Endothelial cell of umbilical vein (primary cell): ENCODE measurements at regions not wholly inside any gene's neighbourhood (a gene's known extent, or its start where the extent isn't known, plus 50 kb on each side); places are given as distances from the start of the nearest gene placed in this dataset.

Source experiments
- BruUV-seq: library from RNA; stranded (reverse); fragments of 400-500 nt; replicated peaks from 2 replicates; lab custom pipeline; 2021; lab: Mats Ljungman, UMichigan
- CTCF ChIA-PET: fragments of 300-600, 350-600 bp; sonication (Branson Sonifier 250); formaldehyde crosslinking; loops from one replicate; lab custom pipeline; 2021; ENCODE audit warnings: antibody characterized with exemption, inconsistent platforms; lab: Charles Lee
- POLR2A ChIA-PET: fragments of 300-600, 350-600 bp; sonication (Branson Sonifier 250); formaldehyde crosslinking; loops from one replicate; lab custom pipeline; 2021; ENCODE audit warnings: antibody characterized with exemption, inconsistent platforms; lab: Charles Lee
- DNase-seq: peaks from one replicate; pipeline ENCODE4 v3.0.0-alpha.2; 2011; ENCODE audit warnings: low read depth, low spot score
- FAIRE-seq: peaks from 2 replicates; lab custom pipeline; 2011; peaks lifted over from hg19 to GRCh38; lab: Jason Lieb, UNC
- H2AFZ ChIP-seq: 2 replicates; pipeline ENCODE4 v1.6.0; 2012; ENCODE audit warnings: low read depth, low read length, control low read depth, inconsistent platforms
- H3K27ac ChIP-seq: 2 replicates; pipeline ENCODE4 v1.5.1; 2011; ENCODE audit warnings: low read depth, mild to moderate bottlenecking, control low read depth, low read length, moderate library complexity; ENCODE audit not compliant: insufficient read depth
- H3K27me3 ChIP-seq, 2 experiments: 2 replicates each; pipeline versions ENCODE4 v1.6.0 to v1.6.1; 2011; ENCODE audit warnings: low read length in 2 of 2, mixed read lengths in 1 of 2; ENCODE audit not compliant: control insufficient read depth in 2 of 2, insufficient read depth in 2 of 2
- H3K36me3 ChIP-seq, 2 experiments: 2 replicates in 1 of 2; 3 replicates in 1 of 2; pipeline ENCODE4 v1.5.1; 2011; ENCODE audit warnings: low read length in 2 of 2, mild to moderate bottlenecking in 1 of 2, moderate library complexity in 1 of 2; ENCODE audit not compliant: control insufficient read depth in 2 of 2, insufficient read depth in 2 of 2; ENCODE audit errors: extremely low read depth in 1 of 2
- H3K4me1 ChIP-seq: 3 replicates; pipeline ENCODE4 v1.5.1; 2011; ENCODE audit warnings: mild to moderate bottlenecking, low read length; ENCODE audit not compliant: control insufficient read depth, insufficient read depth; ENCODE audit errors: extremely low read depth
- H3K4me2 ChIP-seq: 2 replicates; pipeline ENCODE4 v1.6.1; 2011; ENCODE audit warnings: low read length, control low read depth, mixed read lengths; ENCODE audit not compliant: insufficient read depth
- H3K4me3 ChIP-seq, 3 experiments: fragments of 200-600 bp in 1 of 3; sonication (generic), shearing (Covaris generic) in 1 of 3; replicated peaks in 1 of 3; 2 replicates each; pipeline ENCODE4 v1.5.1; 2011 to 2016; ENCODE audit warnings: control low read depth in 3 of 3, low read length in 3 of 3, mild to moderate bottlenecking in 2 of 3, inconsistent platforms in 1 of 3, low read depth in 1 of 3, moderate library complexity in 1 of 3; ENCODE audit not compliant: insufficient read depth in 1 of 3
- H3K79me2 ChIP-seq: 2 replicates; pipeline ENCODE4 v1.6.0; 2012; ENCODE audit warnings: low read length, inconsistent platforms; ENCODE audit not compliant: control insufficient read depth, insufficient read depth
- H3K9ac ChIP-seq: replicated peaks from 2 replicates; pipeline ENCODE3; 2011; ENCODE audit warnings: low read length, control low read depth; ENCODE audit not compliant: insufficient read depth; ENCODE audit errors: extremely low read depth
- H3K9me1 ChIP-seq: replicated peaks from 3 replicates; pipeline ENCODE4 v1.6.0; 2011; ENCODE audit warnings: mild to moderate bottlenecking, low read length; ENCODE audit not compliant: control insufficient read depth, insufficient read depth; ENCODE audit errors: extremely low read depth
- H3K9me3 ChIP-seq: replicated peaks from 2 replicates; pipeline ENCODE4 v1.5.1; 2012; ENCODE audit warnings: low read length, inconsistent platforms; ENCODE audit not compliant: control insufficient read depth, insufficient read depth
- H4K20me1 ChIP-seq: replicated peaks from 2 replicates; pipeline ENCODE3; 2011; ENCODE audit warnings: mild to moderate bottlenecking, low read length; ENCODE audit not compliant: control insufficient read depth, insufficient read depth; ENCODE audit errors: extremely low read depth
- EZH2 ChIP-seq: IDR thresholded peaks from 2 replicates; pipeline ENCODE4 v1.6.1; 2012; ENCODE audit warnings: borderline replicate concordance, low read depth, mild to moderate bottlenecking, moderate library complexity, low read length, inconsistent platforms; ENCODE audit not compliant: severe bottlenecking
- FOS ChIP-seq: IDR thresholded peaks from 2 replicates; pipeline ENCODE4 v1.6.1; 2011; ENCODE audit warnings: mild to moderate bottlenecking, low read length, moderate library complexity, borderline replicate concordance; ENCODE audit not compliant: insufficient read depth
- GATA2 ChIP-seq: IDR thresholded peaks from 2 replicates; pipeline ENCODE4 v1.7.0; 2011; ENCODE audit warnings: low read depth, mild to moderate bottlenecking, moderate library complexity, mixed read lengths, low read length; ENCODE audit not compliant: insufficient read length, insufficient read depth
- JUN ChIP-seq: IDR thresholded peaks from 2 replicates; pipeline ENCODE4 v1.6.1; 2011; ENCODE audit warnings: borderline replicate concordance, low read depth; ENCODE audit not compliant: insufficient read length, insufficient read depth
- MYC ChIP-seq: IDR thresholded peaks from one replicate; pipeline ENCODE4 v1.6.1; 2011; ENCODE audit warnings: mild to moderate bottlenecking, low read depth, low read length
- POLR2A ChIP-seq: IDR thresholded peaks from 2 replicates; pipeline ENCODE4 v1.6.1; 2012; ENCODE audit warnings: low read depth, mild to moderate bottlenecking, control low read depth, low read length
- POLR2AphosphoS5 ChIP-seq: IDR thresholded peaks from 2 replicates; pipeline ENCODE4 v1.6.1; 2012; ENCODE audit warnings: low read depth, mild to moderate bottlenecking, control low read depth, low read length, moderate library complexity; ENCODE audit not compliant: insufficient read depth
- dilution Hi-C: fragments of 300-500 bp; cut with MboI; formaldehyde crosslinking; loops from one replicate; pipeline ENCODE4 v1.15.0; 2019; ENCODE audit warnings: low sequenced_read_pairs; ENCODE audit not compliant: extremely low pct_ligation_motif_present
- intact Hi-C: fragments of 100-400 bp; cut with micrococcal nuclease; formaldehyde crosslinking; loops from one replicate; pipeline ENCODE4 v1.10.0; 2022
- TF ChIP-seq, protein P1 (sequence below), 2 donors: IDR thresholded peaks; 1 replicate in 1 of 2; 2 replicates in 1 of 2; pipeline ENCODE4 v1.5.1; 2011; ENCODE audit warnings: low read length in 2 of 2, mild to moderate bottlenecking in 2 of 2, moderate library complexity in 2 of 2, control low read depth in 1 of 2, inconsistent platforms in 1 of 2, low read depth in 1 of 2; ENCODE audit not compliant: insufficient read depth in 1 of 2; ENCODE audit errors: extremely low read depth in 1 of 2
- TF ChIP-seq, protein P2 (sequence below): IDR thresholded peaks from 2 replicates; pipeline ENCODE4 v1.6.1; 2011; ENCODE audit not compliant: insufficient read depth, insufficient read length

DNA sequence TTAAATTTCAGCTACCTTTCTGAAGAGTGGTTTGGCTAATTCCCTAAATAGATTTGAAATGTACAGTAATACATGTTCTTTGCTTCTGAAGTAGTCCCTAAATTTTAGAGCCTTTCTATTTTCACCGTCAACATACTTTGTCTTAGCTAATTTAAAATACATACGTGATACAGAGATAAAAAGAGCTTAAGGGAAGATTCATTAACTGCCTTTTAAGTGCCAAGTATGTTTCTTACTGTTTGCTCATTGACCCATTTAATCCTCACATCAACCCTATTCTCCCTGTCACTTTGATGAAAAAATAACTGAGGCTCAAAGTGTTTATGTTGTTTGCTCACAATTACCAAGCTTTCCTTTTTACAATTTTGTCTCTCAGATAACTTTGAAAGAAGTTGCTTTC, 118.6 kb upstream of the CDH7 start:
- H4K20me1 ChIP-seq, result no peaks in the 10 kb centered on the region

DNA sequence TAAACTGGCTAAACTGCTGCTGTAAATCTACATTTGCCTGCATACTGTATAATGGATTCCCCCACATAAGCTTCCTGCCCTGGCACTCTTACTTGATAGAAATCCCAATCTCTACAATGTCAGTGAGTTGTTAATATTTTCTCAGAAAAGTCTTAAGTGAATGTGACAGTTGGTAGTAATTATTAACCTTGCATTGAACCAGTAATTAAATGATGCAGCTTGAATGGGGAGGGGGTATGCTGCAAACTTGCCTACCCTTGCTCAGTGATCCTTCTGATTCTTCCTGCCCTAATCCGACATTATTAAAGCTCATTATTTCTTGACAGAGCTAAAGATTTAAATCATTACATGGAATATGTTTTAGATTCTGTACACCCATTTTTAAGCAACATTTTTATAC, 119.0 kb upstream of the CDH7 start:
- dilution Hi-C loops (no loop called here), intact Hi-C loops (no loop called here)
- no peak for FAIRE-seq
- no peaks in the 10 kb centered on the region for H3K36me3 ChIP-seq
- no peak overlapping the region for H3K9ac ChIP-seq
- DNase-seq, result no peak
- no peaks in the 10 kb centered on the region for H3K9me3 ChIP-seq
- no peak for TF ChIP-seq EZH2
- no peak for TF ChIP-seq MYC
- TF ChIP-seq JUN, result no peak
- TF ChIP-seq FOS, result no peak
- TF ChIP-seq, protein P1, sequence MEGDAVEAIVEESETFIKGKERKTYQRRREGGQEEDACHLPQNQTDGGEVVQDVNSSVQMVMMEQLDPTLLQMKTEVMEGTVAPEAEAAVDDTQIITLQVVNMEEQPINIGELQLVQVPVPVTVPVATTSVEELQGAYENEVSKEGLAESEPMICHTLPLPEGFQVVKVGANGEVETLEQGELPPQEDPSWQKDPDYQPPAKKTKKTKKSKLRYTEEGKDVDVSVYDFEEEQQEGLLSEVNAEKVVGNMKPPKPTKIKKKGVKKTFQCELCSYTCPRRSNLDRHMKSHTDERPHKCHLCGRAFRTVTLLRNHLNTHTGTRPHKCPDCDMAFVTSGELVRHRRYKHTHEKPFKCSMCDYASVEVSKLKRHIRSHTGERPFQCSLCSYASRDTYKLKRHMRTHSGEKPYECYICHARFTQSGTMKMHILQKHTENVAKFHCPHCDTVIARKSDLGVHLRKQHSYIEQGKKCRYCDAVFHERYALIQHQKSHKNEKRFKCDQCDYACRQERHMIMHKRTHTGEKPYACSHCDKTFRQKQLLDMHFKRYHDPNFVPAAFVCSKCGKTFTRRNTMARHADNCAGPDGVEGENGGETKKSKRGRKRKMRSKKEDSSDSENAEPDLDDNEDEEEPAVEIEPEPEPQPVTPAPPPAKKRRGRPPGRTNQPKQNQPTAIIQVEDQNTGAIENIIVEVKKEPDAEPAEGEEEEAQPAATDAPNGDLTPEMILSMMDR (IDR thresholded peaks at IDR 0.05; ENCODE audit: extremely low read depth in 1 of 2, insufficient read depth in 1 of 2, low read depth in 1 of 2, low read length in 2 of 2), result no peak
- TF ChIP-seq POLR2A, result no peak
- TF ChIP-seq, protein P2, sequence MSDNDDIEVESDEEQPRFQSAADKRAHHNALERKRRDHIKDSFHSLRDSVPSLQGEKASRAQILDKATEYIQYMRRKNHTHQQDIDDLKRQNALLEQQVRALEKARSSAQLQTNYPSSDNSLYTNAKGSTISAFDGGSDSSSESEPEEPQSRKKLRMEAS, result no peak
- TF ChIP-seq POLR2AphosphoS5, result no peak
- no peak for TF ChIP-seq GATA2
- H2AFZ ChIP-seq, result no peak overlapping the region
- no peaks in the 10 kb centered on the region for H3K79me2 ChIP-seq
- POLR2A ChIA-PET, result no interaction called here
- no peaks in the 10 kb centered on the region for H3K27me3 ChIP-seq
- no peaks in the 10 kb centered on the region for H3K4me1 ChIP-seq
- H3K4me2 ChIP-seq, result no peak overlapping the region
- CTCF ChIA-PET, result no interaction called here
- no peak overlapping the region for H3K4me3 ChIP-seq
- no peak overlapping the region for H3K27ac ChIP-seq
- no TSS peak for BruUV-seq
- H4K20me1 ChIP-seq, result no peaks in the 10 kb centered on the region
- no peaks in the 10 kb centered on the region for H3K9me1 ChIP-seq

More for the DNA sequence above, 118.6 kb upstream of the CDH7 start:
- Histone ChIP-seq H3K9me3 (no peaks in the 10 kb centered on the region), H3K4me3 (no peak overlapping the region), H2AFZ (no peak overlapping the region), H3K27ac (no peak overlapping the region), H3K9ac (no peak overlapping the region), H3K4me2 (no peak overlapping the region), H3K4me1 (no peaks in the 10 kb centered on the region), H3K9me1 (no peaks in the 10 kb centered on the region), H3K79me2 (no peaks in the 10 kb centered on the region), H3K36me3 (no peaks in the 10 kb centered on the region), H3K27me3 (no peaks in the 10 kb centered on the region)
- dilution Hi-C loops (no loop called here), intact Hi-C loops (no loop called here)
- no peak for TF ChIP-seq JUN
- TF ChIP-seq GATA2, result no peak
- DNase-seq, result no peak
- no peak for FAIRE-seq
- CTCF ChIA-PET, result no interaction called here
- no TSS peak for BruUV-seq
- POLR2A ChIA-PET, result no interaction called here
